ENCODE measurements at regions not wholly inside any gene's neighbourhood (a gene's known extent, or its start where the extent isn't known, plus 50 kb on each side); places are given as distances from the start of the nearest gene placed in this dataset.
"Not testable (repeated sequence)": the region's sequence is repeated elsewhere in the genome, so short reads cannot be mapped to it uniquely, and the experiment has no call there.

DNA sequence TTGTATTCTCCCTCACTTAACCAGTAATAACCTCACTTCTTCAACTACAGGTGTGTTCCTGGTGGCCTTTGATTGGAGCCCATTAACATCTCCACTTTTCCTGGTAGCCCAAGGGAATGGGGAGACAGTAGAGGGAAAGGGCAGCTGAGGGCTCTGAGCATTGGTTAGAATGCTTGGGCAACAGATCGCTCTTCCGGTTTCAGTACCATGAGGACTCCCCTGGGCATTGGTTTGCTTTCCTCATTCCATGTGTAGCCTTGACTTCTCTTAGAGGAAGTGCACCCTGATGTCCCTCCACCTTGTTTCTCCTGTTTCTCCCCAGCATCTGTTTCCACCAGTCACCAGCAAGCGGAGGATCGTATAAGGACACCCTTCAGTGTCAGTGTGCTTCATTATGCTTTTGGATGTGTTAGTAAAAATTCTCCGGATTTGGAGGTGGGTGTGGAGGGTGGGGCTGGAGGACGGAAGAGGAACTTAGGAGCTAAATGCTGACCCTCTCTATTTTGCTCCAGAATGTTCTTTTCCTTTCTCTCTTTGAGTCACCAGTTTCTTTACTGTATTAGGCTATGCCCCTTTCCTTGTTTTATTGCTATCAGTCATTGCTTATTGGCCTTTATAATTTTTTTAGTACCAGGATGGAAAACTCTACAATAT lies 50.6 kb upstream of the ZNG1B start:
- TF ChIP-seq, protein P1, sequence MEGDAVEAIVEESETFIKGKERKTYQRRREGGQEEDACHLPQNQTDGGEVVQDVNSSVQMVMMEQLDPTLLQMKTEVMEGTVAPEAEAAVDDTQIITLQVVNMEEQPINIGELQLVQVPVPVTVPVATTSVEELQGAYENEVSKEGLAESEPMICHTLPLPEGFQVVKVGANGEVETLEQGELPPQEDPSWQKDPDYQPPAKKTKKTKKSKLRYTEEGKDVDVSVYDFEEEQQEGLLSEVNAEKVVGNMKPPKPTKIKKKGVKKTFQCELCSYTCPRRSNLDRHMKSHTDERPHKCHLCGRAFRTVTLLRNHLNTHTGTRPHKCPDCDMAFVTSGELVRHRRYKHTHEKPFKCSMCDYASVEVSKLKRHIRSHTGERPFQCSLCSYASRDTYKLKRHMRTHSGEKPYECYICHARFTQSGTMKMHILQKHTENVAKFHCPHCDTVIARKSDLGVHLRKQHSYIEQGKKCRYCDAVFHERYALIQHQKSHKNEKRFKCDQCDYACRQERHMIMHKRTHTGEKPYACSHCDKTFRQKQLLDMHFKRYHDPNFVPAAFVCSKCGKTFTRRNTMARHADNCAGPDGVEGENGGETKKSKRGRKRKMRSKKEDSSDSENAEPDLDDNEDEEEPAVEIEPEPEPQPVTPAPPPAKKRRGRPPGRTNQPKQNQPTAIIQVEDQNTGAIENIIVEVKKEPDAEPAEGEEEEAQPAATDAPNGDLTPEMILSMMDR (IDR thresholded peaks at IDR 0.05) = not testable (repeated sequence)
- TF ChIP-seq EP300, POLR2A (IDR thresholded peaks at IDR 0.05): not testable (repeated sequence)
